HG03565 (cell line): ENCODE measurements at regions not wholly inside any gene's neighbourhood (a gene's known extent, or its start where the extent isn't known, plus 50 kb on each side); places are given as distances from the start of the nearest gene placed in this dataset.
"Not testable (repeated sequence)": the region's sequence is repeated elsewhere in the genome, so short reads cannot be mapped to it uniquely, and the experiment has no call there.

Experiments
- ATAC-seq: cut with Tn5 transposase; IDR thresholded peaks from one replicate; pipeline ENCODE4 v1.9.1; 2021; ENCODE audit warnings: mild to moderate bottlenecking, moderate library complexity; ENCODE audit not compliant: unreplicated experiment

DNA sequence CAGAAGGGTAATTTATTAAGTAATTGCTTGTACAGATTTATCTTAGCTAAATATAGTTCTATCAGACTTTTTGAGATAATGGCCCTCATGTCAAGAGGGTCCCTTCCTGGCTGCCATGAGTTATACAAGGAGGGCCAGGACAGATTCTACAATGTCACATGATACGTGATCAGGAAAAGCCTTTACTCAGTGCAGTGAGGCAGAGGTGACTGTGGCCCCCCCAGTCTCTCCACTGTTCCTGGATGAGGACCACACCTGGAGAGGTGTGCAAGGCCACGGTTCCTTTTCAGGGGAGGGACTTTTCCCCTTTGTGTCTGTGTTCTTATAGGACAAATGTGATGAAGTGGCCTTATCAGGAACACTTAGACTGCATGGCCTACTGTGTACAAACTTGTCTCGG is 54.3 kb upstream of the LRCH1 start:
- no peak for ATAC-seq

- no peak for ATAC-seq
Measured at GRCh38 chr13:46496086-46496485, 56.9 kb upstream of the LRCH1 start.

- ATAC-seq: no peak
Measured at GRCh38 chr13:46495651-46496050, 57.3 kb upstream of the LRCH1 start.

DNA sequence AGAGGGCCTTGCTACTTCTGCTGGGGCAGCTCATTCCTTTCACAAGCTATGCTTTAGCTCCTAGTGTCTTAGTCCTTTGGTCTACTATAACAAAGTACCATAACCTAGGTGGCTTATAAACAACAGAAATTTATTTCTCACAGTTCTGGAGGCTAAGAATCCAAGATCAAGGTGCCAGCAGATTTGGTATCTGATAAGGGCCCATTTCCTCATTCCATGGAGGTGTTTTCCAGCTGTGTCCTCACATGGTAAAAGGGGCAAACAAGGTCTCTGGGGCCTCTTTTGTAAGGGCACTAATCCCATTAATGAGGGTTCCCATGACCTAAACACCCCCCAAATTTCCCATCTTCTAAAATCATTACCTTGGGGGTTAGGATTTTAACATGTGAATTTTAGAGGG is 57.9 kb upstream of the LRCH1 start:
- no peak for ATAC-seq

DNA sequence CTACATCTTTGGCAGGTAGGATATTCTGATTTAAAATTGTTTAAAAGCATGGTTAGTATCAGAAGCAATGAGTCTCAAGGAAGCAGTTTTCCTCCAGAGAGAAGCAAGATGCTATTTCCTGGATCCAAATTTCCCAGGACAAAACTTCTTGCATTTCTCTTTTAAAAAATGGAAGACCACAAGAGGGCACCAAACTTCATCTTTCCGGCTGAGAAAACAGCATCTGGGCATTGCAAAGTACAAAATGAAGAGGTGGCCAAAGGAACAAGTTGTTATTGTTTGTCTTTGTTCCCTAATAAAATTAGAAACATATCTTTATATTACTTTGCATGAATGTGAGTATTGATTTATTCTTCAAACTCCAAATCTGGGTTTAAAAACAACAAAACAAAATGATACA is 60.0 kb upstream of the LRCH1 start:
- no peak for ATAC-seq

DNA sequence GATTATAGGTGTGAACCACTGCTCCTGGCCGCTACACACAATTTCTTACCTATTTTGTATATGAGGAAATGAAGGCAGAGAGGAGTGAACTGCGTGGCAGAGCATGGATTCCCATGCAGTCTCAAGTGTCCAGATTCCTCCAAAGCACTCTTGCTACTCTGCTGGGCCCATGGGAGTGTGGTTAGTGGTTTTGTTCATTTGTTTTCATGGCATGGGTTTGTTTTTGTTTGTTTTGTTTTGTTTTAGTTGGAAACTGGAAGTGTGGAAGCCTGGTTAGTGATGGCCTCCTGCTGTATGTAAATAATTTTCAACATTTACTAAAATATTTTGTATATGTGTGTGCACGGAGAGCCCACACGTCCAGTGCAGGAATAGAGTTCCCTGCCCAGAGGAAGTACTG is 61.3 kb upstream of the LRCH1 start:
- no peak for ATAC-seq

DNA sequence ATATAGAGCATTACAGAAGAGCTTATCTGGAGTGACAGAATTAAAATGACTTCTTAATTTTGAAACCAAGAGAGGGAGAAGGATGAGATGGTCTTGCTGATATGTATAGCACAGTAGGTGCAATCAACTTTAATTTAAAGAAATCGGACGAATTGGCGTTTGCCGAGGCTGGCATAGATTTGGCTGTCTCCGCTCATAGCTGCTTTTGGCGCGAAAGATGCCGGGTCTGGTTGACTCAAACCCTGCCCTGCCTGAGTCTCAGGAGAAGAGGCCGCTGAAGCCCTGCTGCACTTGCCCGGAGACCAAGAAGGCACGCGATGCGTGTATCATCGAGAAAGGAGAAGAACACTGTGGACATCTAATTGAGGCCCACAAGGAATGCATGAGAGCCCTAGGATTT is 62.3 kb upstream of the LRCH1 start:
- ATAC-seq: not testable (repeated sequence)

DNA sequence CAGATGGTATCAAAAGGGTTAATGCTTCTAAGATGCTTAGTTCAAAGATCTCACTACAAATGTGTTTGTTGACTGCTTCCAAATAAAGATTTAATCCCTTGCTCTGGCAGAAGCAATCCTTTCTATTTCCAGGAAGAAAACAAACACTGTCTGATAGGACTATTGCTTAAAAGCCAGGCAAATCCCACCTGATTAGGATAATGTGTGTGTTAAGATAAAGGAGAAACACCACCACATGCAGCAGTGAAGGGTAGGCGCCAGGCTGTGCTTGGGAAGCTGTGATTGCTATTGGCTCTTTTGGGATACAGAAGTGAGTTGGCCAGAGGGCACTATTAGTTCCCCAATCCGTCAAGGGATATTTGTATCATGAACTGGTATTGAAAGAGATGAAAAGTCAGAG is 62.8 kb upstream of the LRCH1 start:
- ATAC-seq: no peak

DNA sequence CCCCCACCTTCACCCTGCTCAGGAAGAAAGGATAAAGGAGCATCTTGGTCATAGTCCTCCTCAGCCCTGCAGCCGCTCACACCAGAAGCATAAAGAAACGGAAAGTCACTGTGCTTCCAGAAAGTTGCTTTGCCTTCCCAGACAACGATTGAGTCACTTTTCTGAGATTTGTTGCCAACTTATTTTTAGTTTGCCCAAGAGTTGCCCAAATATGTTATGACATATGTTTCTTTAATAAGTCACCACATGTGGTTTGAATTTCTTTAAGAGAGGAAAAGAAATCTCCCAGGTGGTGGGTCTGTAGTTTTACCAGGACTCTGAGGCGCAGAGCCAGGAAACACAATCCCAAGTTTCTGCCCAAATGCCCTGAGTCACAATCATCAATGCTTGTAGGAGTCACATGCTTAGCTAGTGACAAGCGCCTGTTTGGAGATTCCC is 63.4 kb upstream of the LRCH1 start:
- ATAC-seq: no peak

GRCh38 chr13:46487748-46488147 is 65.2 kb upstream of the LRCH1 start:
- ATAC-seq: no peak

DNA sequence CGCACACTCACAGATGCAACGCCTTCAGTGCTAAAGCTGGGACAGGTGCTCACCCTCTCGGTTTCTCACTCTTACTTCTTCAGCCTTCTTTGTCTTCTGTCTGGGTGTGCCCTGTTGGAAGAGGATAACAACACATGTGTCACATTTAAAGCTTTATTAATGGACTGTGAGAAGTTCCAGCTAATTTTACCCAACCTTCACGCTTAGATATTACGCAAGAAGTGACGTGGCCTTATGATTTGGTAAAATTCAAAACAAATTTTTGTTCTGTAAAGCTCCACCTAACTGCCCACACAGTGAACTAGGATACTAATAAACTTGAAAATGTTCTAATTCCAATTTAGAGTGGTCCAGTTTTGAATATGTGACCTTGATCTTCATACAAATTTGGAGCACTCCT is 66.7 kb upstream of the LRCH1 start:
- no peak for ATAC-seq

GRCh38 chr13:46484561-46484960 is 68.4 kb upstream of the LRCH1 start:
- no peak for ATAC-seq

DNA sequence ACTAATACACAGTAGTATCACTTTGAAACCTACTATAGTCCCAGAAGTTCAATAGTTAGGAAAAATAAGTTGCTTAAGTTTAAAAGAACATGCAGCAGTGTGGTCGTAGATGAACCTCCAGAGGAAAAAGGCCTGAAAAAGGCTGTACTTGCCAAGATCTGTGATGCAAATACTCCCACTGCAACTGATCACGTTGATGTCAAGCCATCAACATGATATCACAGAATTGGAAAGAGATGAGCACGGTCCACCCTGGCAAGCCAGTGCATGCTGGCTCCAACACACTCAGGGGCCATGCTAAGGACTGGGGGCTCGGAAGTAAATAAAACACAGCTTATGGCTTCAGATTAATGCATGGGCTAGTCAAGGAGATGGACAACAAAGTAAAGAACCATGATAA is 71.8 kb upstream of the LRCH1 start:
- ATAC-seq: no peak

DNA sequence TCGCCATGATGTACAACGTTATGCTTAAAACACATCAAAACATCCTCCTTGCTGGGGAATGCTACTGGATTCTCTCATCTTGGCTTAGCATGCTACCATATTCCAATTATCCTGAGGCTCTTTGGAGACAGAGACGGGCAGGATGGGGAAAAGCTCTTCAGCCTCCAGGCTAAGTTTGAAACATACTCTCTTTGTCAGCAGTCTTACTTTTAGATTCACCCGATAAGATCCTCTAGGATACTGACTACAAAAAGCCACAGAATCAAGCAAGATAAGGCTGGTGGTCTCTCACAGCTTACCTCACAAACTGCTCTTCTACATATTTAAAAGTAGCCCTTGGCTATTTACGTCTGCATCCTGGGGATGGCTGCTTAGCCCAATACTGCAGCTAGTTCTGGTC is 72.8 kb upstream of the LRCH1 start:
- ATAC-seq: no peak

DNA sequence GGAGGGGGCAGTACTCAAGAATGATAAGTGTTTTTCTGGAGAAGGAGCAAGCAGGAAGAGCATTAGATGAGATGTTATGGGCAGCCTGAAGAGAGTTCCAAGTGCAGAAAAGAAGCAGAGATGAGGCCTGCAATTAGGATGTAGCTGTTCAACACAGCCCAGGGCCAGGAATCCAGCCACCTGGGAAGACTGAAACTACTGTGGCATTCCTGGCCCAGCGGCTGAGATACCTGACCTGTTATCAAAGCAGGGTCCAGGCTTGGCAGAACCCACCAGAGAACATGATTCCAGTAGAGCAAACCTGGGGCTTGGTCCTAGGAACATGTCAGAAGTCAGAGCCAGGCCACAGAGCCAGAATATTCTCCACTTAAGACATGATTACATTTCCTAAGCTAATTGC is 73.3 kb upstream of the LRCH1 start:
- no peak for ATAC-seq

GRCh38 chr13:46479283-46479682 is 73.7 kb upstream of the LRCH1 start:
- ATAC-seq: no peak

DNA sequence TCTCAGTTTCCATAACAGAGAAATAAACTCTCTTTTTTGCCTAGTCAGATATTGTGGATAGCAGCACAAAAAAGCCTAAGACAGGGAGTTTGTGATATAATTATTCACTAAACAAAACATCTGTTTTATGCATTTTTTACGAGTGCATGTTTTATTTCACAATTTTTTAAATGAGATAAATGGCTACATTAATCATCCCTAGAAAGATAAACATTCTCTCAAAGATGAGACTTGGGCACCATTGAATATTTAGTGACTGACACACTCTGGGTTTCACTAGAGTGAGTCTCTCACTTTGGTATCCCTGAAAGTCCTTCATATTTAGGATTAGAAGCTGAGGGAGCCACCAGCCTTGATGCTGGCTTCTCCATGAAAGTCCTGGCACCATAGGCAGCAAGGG is 74.3 kb upstream of the LRCH1 start:
- no peak for ATAC-seq

- no peak for ATAC-seq
Measured at GRCh38 chr13:46476174-46476573, 76.8 kb upstream of the LRCH1 start.

GRCh38 chr13:46475541-46475991 is 77.4 kb upstream of the LRCH1 start:
- no peak for ATAC-seq

GRCh38 chr13:46473806-46474205 is 79.2 kb upstream of the LRCH1 start:
- ATAC-seq: no peak

DNA sequence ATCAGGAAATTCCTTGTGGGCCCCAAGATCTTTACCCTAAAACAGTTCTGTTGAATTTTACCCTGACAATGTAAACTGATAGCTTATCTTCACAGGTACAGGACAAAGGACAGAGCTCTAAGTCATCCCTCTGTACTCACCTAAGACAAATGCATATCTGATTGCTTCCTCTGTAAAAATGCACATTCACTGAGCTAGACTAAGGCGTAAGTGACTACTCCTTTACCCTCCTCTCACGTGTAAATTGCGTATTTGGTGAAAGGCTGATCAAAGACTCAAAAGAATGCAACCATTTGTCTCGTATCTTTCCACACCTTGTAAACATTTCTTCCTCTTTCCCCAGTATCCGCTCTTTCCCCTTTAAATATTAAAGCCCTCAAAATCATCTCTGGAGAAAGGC is 80.6 kb upstream of the LRCH1 start:
- ATAC-seq: no peak

- ATAC-seq: not testable (repeated sequence)
Measured at GRCh38 chr13:46469699-46470098, 82.6 kb upstream of the RUBCNL start.

GRCh38 chr13:46468570-46469463 is 81.8 kb upstream of the RUBCNL start:
- ATAC-seq: no peak
